ENCODE measurements at regions not wholly inside any gene's neighbourhood (a gene's known extent, or its start where the extent isn't known, plus 50 kb on each side); places are given as distances from the start of the nearest gene placed in this dataset.
A peak's percentile ranks its signal among the peaks of the same experiment; 100 is the strongest.

GRCh38 chr12:107228076-107228475 is 134.7 kb upstream of the CRY1 start:
- DNase-seq: no peak
- H3K4me3 ChIP-seq (ENCODE audit: low read depth, low read length): no peak overlapping the region
- no peaks in the 10 kb centered on the region for H3K27me3 ChIP-seq (ENCODE audit: insufficient read depth, low read depth, severe bottlenecking)
- H3K36me3 ChIP-seq: no peaks in the 10 kb centered on the region
- TF ChIP-seq CTCF (IDR thresholded peaks at IDR 0.05; ENCODE audit: low read depth, low read length): no peak
- H3K27ac ChIP-seq: no peak overlapping the region
- no peaks in the 10 kb centered on the region for H3K9me3 ChIP-seq (ENCODE audit: severe bottlenecking)

DNA sequence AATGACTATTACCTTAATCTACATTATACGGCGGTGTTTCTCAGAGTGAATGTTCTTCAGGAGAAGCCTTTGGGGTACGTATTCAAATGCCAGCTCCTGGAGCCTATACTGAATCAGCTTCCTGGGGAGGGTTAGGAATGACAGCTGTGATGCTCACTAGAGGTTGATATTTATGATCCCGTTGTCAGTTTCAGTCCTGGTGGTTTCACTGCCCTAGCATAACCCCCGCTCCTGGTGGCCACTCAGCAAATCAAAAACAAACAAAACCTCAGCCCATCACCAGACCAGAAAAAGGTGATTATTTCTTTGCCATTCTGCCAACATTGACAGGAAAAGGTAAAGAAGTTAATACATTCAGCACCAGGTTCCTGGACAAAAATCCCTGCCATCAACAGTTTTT is 136.5 kb upstream of the CRY1 start:
- DNase-seq: no peak

GRCh38 chr12:107231303-107231702 is 138.0 kb upstream of the CRY1 start:
- Histone ChIP-seq H3K9me3 (ENCODE audit: severe bottlenecking) (no peaks in the 10 kb centered on the region), H3K36me3 (no peaks in the 10 kb centered on the region), H3K27me3 (ENCODE audit: insufficient read depth, low read depth, severe bottlenecking) (no peaks in the 10 kb centered on the region), H3K27ac (no peak overlapping the region), H3K4me3 (ENCODE audit: low read depth, low read length) (no peak overlapping the region)
- no peak for TF ChIP-seq CTCF (IDR thresholded peaks at IDR 0.05; ENCODE audit: low read depth, low read length)
- no peak for DNase-seq

More for the DNA sequence above, 136.5 kb upstream of the CRY1 start:
- TF ChIP-seq CTCF (IDR thresholded peaks at IDR 0.05; ENCODE audit: low read depth, low read length): no peak
- no peak overlapping the region for H3K4me3 ChIP-seq (ENCODE audit: low read depth, low read length)
- H3K9me3 ChIP-seq (ENCODE audit: severe bottlenecking): no peaks in the 10 kb centered on the region
- H3K27ac ChIP-seq: no peak overlapping the region
- no peaks in the 10 kb centered on the region for H3K27me3 ChIP-seq (ENCODE audit: insufficient read depth, low read depth, severe bottlenecking)
- no peaks in the 10 kb centered on the region for H3K36me3 ChIP-seq

- peak; percentile 69 for DNase-seq
- no peaks in the 10 kb centered on the region for H3K27me3 ChIP-seq (ENCODE audit: insufficient read depth, low read depth, severe bottlenecking)
These were observed 140.2 kb upstream of the CRY1 start for GRCh38 chr12:107233551-107233950.

GRCh38 chr12:107235600-107235999 is 142.3 kb upstream of the CRY1 start:
- no peak for DNase-seq
- TF ChIP-seq CTCF (IDR thresholded peaks at IDR 0.05; ENCODE audit: low read depth, low read length): no peak
- Histone ChIP-seq H3K36me3 (no peaks in the 10 kb centered on the region), H3K27me3 (ENCODE audit: insufficient read depth, low read depth, severe bottlenecking) (no peaks in the 10 kb centered on the region), H3K27ac (no peak overlapping the region), H3K4me3 (ENCODE audit: low read depth, low read length) (no peak overlapping the region), H3K9me3 (ENCODE audit: severe bottlenecking) (no peaks in the 10 kb centered on the region)

More at GRCh38 chr12:107233551-107233950, 140.2 kb upstream of the CRY1 start:
- H3K4me3 ChIP-seq (ENCODE audit: low read depth, low read length): no peak overlapping the region
- no peak for TF ChIP-seq CTCF (IDR thresholded peaks at IDR 0.05; ENCODE audit: low read depth, low read length)
- no peaks in the 10 kb centered on the region for H3K36me3 ChIP-seq
- no peaks in the 10 kb centered on the region for H3K9me3 ChIP-seq (ENCODE audit: severe bottlenecking)
- H3K27ac ChIP-seq: 0 out of 2 replicates have a peak overlapping the region, but pooled peaks have one; percentile 6

- Histone ChIP-seq H3K4me3 (ENCODE audit: low read depth, low read length) (no peak overlapping the region), H3K27me3 (ENCODE audit: insufficient read depth, low read depth, severe bottlenecking) (no peaks in the 10 kb centered on the region), H3K9me3 (ENCODE audit: severe bottlenecking) (no peaks in the 10 kb centered on the region), H3K27ac (no peak overlapping the region), H3K36me3 (no peaks in the 10 kb centered on the region)
- no peak for DNase-seq
- no peak for TF ChIP-seq CTCF (IDR thresholded peaks at IDR 0.05; ENCODE audit: low read depth, low read length)
These were observed 143.6 kb upstream of the CRY1 start for GRCh38 chr12:107236824-107237511.

Measured in WERI-Rb-1 (cell line).